Hematopoietic multipotent progenitor cell treated with erythropoietin and hydrocortisone succinate and interleukin-3 and kit ligand, for 6 days (in vitro differentiated cells): ENCODE measurements at regions not wholly inside any gene's neighbourhood (a gene's known extent, or its start where the extent isn't known, plus 50 kb on each side); places are given as distances from the start of the nearest gene placed in this dataset.
"Not testable (repeated sequence)": the region's sequence is repeated elsewhere in the genome, so short reads cannot be mapped to it uniquely, and the experiment has no call there.

Experiments
- DNase-seq: peaks from one replicate; pipeline ENCODE4 v3.0.0-alpha.2; 2015

DNA sequence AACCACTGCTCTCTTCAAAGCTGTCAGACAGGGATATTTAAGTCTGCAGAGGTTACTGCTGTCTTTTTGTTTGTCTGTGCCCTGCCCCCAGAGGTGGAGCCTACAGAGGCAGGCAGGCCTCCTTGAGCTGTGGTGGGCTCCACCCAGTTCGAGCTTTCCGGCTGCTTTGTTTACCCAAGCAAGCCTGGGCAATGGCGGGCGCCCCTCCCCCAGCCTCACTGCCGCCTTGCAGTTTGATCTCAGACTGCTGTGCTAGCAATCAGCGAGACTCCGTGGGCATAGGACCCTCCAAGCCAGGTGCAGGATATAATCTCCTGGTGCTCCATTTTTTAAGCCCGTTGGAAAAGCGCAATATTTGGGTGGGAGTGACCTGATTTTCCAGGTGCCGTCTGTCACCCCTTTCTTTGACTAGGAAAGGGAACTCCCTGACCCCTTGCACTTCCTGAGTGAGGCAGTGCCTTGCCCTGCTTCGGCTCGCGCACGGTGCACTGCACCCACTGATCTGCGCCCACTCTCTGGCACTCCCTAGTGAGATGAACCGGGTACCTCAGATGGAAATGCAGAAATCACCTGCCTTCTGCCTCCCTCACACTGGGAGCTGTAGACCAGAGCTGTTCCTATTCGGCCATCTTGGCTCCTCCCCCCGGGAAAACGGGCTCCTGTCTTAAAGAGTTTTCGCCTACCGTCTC lies 758.3 kb upstream of the NXPH2 start:
- not testable (repeated sequence) for DNase-seq

DNA sequence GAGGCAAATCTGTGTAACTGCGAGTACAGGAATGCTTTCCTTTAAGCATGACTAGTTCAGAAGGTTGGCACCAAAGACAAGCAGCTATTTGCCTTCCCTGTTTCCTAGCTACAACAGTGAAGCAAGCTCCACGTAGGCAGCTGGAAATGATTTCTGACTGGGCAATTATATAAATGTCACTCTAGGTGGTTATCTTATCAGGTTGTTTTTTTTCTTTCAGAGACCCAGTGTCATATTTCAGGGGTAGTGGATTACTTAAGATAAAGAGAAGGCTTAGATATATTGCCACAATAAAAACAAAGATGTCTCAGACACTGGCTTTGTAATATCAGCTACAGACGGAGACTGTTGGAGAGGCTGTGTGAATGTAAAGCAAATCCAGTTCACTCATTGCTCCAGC lies 748.9 kb upstream of the NXPH2 start:
- no peak for DNase-seq

DNA sequence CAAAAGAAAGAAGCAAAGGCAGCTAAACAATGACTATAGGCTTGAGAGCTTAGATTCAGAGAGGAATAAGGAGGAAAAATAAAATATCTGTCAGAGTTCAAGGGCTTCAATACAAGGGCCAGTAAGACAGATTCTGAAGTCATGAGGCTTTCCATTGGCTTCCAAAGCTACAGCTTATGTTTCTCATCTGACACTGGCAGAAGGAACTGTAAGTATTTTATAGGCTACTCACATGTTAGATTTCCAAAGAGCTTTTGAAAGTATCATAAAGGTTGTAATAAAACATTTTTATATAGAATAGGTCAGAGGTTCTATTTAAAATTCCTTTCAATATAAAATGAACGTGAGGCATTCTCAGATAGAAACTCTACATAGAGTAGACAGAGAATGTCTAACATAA lies 746.6 kb upstream of the NXPH2 start:
- no peak for DNase-seq

DNA sequence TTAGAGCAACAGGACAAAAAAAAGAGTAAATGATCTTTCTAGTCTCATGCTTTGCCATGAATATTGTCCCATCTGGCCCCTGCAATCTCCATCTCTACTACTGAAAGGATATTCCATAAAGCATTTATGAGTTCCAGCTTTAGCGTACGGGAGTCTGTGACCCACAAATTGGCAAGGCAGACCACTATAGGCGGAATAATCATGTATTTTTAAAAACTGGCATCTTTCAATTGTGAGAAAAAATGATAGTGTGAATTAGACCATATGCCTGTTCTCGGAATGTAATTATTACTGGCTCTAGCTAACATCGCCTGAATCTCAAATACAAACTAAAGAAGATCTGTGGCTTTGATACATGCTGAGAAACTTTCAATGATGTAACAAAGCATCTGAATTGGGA lies 738.1 kb upstream of the NXPH2 start:
- DNase-seq: no peak

DNA sequence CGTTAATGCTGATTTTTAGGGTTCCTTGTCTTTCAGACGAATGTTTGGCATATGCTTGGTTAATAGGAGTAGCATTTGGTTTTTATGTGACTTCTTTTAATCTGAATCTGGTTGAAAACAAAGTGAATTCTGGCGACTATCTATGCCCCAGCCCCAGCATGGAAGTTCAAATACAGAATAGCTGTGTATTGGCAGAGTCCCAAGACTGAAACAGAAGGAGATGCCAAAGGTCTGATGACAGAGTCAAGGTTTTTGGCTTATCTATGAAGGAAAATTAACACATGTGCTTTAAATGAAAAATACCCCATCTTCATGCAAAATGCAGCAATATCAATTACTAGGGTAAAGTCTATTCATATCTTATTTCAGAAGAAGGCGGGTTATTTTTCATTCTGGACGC lies 734.8 kb upstream of the NXPH2 start:
- no peak for DNase-seq

DNA sequence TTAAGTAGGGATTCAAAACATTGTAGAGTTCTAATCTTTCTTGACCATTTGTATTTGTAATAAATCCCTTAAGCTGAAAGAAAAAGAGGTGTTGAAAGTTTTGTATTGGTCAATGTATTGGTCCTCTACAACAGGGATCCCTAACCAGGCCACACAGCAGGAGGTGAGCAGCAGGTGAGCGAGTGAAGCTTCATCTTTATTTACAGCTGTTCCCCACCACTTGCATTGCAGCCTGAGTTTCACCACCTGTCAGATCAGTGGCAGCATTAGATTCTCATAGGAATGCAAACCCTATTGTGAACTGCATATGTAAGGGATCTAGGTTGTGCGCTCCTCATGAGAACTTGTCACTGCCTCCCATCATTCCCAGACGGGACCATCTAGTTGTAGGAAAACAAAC lies 715.7 kb upstream of the NXPH2 start:
- no peak for DNase-seq

DNA sequence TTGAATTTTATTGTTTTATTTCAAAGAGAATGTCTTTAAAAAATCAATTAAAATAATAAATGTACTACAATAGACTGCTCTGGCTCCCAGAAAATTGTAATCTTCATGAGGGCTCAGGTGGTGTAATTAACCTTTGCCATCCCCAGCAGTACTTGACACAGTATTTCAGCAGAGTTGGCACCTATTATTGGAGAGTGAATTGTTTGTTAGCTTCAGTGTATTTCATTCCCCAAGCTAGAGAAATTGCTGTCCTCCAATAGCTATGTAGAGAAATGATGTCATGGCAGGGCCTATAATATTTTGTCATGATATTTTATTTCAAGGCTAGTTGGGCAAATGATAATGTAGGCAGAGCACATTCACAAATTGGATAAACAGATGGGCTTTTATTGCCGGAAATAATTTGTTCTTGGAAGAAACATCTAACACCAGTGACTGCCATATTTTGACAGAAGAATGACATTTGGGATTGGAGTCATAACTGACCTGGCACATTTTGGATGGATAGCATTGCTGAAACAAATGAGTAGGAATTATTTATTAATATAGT lies 712.0 kb upstream of the NXPH2 start:
- no peak for DNase-seq

DNA sequence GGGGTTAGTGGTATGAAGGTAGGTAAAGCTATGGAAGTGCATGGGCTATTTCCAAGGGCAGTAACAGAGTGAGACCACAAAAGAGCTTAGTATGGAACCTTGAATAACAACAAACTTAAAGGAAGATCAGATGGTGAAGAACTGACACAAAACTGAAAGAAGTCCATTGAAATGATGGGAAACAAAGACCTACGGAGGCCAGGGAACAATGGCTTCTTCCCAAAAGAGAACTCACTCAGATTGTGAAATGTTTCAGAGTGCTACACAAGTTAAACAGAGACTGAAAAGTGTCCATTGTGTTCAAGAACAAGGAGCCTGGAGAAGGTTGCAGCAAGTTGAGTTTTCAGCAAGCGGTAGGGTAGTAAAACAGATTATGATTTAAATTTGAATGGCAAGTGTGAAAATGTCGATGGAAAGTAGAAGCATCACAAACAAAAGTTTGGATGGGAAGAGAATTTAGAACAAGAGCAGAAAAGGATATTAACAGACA lies 700.0 kb upstream of the NXPH2 start:
- no peak for DNase-seq

DNA sequence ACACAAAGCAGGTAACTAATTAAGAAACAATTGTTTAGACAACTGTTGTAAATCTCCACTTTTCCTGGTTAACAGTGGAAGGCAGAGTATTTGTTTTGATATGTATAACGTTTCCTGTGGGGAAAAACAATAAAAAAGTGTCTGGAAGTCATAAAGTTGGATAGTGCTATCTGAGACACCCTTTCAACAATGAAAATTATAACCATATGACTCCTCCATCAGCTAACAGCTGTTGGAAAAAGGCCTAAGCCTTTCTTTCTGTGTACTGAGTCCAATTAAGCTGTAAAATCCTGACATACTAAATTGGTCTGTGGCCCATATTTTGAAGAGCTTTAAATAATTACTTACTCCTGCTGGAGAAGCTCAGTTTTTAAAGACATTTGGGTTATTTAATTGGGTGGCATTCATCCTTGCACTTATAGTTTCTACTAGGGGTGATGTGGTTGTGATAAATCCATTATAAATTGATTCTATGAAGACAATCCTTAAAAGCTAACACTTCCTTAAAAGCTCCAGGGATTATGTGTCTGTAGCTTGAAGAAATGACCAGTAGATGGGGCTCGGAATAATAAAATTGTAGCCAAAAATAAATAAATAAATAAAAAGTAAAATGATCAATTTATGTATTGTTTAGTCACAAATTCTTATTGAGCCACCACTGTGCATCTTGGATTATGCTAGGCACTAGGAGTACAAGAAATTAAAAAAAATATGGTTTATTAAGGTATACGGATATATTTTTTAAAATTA lies 698.1 kb upstream of the NXPH2 start:
- DNase-seq: no peak

DNA sequence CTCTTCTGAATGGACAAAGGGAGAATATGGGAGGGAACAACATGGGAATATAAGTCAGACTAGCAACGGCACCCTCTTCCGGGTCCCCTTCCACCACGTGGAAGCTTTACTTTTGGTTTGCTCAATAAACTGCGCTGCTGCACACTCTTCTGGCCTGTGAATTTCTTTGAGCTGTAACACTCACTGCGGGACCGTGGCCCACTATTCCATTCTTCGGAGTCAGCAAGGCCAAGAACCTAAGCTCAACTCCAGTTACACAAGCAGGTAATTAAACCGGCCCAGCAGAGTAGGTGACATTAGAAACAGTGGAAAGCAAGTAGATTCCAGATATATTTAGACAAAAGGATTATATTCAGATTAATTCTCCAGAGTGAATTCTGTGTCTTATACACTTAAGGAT lies 697.4 kb upstream of the NXPH2 start:
- no peak for DNase-seq

DNA sequence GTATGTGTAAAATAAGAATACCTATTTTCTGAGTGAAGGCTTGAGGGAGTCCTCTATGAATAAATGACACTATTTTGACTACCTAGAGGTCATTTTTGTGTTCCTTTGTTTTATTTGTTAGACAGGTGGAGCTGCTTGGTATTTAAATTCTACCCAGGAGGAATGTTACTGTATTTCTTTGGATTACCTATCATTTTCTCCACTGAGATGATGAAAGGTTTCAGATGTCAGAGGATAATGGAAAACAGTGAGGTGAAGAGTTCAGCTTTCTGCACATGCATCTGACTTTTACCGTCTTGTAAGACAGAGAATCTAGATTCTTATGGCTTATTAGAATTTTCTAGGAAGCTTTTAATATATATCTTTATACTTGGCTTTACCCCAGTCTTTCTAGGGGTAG lies 689.8 kb upstream of the NXPH2 start:
- no peak for DNase-seq

DNA sequence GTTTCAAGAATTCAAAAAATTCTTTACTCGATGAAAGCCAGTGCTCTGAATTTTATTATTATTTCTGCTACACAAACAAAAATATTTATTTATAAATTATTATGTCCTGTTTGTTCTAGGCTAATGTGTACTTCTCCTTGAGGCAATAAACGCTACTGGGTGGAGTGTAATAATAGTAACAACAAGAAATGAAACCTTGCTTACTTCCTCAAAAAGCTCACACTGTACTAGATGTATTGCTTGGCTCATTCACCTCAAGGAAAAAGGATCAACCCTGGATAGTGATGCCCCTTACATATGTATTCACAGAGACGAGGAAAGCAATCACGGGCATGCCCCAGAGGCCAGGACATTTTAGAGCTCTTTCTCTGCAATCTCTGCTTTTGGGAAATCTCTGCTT lies 685.6 kb upstream of the NXPH2 start:
- DNase-seq: no peak

DNA sequence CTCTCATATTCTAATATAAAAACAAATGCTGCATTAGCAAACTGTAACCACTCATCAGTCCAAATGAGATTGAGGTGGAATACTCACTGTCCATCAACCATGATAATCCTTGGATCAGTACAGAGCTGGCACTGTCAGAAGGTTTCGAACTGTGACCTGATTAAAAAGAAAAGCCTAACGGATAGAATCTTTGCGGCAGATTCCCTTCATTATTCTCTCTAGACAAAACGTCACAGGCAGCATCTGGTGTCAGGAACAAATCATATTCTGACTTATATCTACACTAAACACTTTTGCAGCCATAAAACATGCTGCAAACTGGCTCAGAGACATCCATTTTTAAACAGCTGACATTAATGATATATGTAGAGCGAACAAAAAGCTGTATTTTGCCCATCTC lies 677.7 kb upstream of the NXPH2 start:
- no peak for DNase-seq

DNA sequence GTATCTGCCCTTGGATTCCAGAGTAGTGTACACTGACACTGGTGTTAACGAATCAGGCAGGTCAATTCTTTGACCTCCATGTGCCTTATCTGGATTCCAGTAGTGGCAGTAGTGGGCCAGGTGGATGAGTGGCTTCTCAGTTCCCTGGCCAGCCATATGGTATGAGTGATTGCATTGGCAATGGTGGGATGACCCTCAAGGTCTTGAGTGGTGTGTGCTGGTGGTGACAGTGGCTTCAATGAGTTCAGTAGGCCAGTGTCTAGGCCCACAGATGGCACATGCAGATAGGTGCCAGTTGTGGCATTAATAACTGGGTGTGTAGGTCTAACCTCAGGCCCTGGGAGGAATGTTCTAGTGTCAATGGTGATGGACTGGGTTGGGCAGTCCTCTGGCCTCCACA lies 674.1 kb upstream of the NXPH2 start:
- DNase-seq: no peak

DNA sequence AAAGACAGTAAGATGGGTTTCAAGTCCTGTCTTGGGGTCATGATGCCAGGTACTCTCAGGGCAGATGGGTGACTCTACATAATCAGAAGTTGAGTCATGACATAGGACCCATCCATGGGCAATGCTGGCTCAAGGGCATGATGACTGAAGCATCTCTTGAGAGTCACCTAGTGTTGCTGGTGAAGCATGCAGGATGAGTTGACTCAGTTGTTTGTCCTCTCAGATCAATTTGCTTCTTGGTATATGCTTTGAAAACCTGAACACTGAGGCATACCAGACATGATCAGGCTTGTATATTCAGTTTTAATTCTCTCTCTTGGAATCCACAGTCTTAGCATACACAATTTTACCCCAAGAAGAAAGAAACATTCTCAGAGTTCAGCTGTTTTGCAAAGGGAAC lies 658.9 kb upstream of the NXPH2 start:
- no peak for DNase-seq

DNA sequence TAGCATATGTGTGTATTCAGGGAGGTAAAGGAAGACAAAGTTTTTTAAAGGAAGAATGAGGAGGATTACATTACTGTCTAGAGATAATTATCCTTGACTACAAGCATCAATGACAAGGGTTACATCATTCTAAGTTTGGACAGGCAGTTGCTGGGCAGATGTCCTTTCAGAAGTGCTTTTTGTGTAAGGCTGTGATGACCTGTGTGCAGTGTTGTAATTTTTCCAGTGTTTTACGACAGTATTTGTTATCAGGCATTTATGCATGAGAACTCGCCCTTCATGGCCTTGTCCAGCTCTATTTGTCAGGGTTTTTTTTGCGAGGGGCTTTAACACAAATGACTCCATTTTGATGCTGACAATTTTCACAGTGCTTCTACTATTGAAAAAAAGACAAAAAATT lies 658.3 kb upstream of the NXPH2 start:
- DNase-seq: no peak

DNA sequence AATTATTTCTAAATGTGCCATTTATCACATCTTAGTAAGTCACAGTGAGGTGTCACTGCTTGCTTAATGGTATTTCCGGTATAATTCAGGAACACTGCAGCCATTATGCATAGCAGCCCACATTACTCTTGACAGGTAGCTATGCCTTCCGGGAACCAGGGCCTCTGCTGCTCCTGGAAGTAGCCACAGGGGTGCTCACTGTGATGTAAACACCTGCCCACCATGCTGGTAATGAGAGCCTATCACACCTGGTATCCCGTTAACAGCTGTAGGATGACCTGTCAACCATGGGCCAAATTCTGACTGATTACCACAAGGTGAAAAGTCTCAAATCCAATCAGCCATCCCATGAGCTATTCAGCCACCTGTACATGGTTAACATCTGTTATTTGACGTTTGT lies 647.0 kb upstream of the NXPH2 start:
- no peak for DNase-seq

DNA sequence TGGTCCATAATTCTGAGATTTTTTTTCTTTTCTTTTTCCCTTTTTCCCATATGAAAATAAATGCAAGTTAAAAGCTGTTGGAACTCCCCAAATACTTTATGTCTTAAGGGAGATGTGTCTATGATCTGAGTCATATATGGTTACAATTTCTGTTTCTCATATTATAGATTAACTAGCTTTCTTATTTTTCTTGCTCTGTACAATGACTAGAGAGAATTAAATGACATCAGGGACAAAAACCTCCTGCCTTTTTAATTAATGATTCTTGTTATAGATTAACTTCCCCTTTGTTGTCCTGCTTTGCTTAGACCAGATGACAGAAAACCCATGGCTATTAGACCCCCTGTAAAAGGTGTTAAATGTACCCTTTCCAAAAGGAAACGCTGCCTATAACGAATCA lies 643.9 kb upstream of the NXPH2 start:
- no peak for DNase-seq

DNA sequence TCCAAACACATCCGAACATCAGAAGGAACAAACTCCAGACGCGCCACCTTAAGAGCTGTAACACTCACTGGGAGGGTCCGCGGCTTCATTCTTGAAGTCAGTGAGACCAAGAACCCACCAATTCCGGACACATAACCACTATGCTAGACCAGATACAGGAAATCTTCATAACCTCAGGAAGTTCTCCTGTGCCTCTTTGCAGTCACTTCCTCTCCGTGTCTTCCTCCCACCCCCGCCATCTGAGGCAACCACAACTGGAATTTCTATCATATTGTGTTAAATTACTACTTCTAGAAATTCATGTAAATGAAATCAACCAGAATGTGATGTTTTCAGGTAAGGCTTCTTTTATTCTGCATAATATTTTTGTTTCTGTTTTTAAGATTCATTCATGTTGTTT lies 631.0 kb upstream of the NXPH2 start:
- DNase-seq: no peak

DNA sequence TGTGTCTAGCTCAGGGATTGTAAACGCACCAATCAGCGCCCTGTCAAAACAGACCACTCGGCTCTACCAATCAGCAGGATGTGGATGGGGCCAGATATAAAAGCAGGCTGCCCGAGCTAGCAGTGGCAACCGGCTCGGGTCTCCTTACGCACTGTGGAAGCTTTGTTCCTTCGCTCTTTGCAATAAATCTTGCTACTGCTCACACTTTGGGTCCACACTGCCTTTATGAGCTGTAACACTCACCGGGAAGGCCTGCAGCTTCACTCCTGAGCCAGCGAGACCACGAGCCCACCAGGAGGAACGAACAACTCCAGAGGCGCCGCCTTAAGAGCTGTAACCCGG lies 630.6 kb upstream of the NXPH2 start:
- not testable (repeated sequence) for DNase-seq

DNA sequence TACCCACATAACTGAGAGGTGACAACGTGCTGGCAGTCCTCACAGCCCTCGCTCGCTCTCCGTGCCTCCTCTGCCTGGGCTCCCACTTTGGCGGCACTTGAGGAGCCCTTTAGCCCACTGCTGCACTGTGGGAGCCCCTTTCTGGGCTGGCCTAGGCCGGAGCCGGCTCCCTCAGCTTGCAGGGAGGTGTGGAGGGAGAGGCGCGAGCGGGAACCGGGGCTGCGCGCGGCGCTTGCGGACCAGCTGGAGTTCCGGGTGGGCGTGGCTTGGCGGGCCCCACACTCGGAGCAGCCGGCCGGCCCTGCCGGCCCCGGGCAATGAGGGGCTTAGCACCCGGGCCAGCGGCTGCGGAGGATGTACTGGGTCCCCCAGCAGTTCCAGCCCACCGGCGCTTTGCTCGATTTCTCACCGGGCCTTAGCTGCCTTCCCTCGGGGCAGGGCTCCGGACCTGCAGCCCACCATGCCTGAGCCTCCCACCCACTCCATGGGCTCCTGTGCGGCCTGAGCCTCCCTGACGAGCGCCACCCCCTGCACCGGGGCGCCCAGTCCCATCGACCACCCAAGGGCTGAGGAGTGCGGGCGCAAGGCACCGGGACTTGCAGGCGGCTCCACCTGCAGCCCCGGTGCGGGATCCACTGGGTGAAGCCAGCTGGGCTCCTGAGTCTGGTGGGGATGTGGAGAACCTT lies 630.1 kb upstream of the NXPH2 start:
- not testable (repeated sequence) for DNase-seq

DNA sequence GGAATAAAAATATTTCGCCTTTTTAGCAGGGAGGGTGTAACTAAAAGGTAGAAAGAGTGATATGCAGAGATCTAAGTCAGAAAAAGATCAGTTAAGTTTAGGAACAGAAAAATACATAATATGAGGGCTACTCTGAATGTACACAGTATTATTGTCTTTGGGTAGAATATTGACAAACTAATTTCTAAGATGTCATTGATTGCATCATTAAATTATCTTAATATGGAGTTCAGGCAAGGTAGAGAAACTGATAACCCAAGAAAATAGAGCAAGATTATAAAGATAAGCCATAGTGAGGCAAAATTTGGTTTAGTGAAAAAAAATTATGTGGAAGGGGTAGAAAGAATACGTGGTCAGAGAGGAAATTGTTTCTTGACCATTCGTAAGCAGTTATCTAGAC lies 629.0 kb upstream of the NXPH2 start:
- no peak for DNase-seq

DNA sequence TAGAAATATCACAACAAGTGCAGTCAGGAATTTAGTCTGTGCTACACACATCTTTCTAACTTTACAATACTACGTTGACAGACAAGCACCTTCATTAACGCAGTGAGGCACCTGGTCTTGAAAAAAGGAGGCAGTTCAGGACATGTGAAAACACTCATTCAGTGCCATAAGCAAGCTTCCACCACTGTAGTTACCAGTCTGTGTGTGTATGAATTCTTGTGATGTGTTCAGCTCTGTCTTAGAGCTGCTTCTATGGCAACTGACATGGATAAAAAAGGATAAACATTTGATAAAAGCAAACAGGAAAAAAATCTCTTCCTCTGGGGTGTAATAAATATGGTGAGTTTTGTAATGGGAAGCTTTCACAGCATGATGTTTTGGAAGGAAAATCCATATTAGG lies 623.8 kb upstream of the NXPH2 start:
- no peak for DNase-seq

DNA sequence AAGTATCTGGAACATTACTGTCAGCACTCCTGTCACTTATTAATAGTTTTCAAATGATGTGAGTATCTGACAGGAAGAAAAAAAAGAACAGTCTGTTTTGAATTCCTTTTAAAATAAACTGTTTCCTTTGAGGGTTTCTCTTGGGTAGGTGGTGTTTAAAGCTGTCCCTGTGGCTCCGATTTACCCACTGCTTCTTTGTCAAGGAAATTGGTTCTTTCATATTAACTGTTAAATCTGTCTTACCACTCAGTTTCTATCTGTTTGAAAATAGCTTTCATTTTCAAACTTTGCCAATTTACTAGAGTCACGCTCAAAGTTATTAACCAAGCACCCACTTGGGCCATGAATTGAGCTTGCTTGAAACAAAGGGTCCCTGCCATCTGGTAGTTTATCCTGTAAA lies 614.6 kb upstream of the NXPH2 start:
- no peak for DNase-seq
